H1 (cell line): ENCODE measurements at regions not wholly inside any gene's neighbourhood (a gene's known extent, or its start where the extent isn't known, plus 50 kb on each side); places are given as distances from the start of the nearest gene placed in this dataset.

ENCODE experiments used
- CTCF ChIA-PET: fragments of 300-600 bp; sonication (Branson Sonifier 250); formaldehyde crosslinking; loops from one replicate; lab custom pipeline; 2021; ENCODE audit not compliant: partially characterized antibody; lab: Charles Lee
- POLR2A ChIA-PET: fragments of 300-600 bp; sonication (Branson Sonifier 250); formaldehyde crosslinking; loops from one replicate; lab custom pipeline; 2021; ENCODE audit warnings: inconsistent platforms; ENCODE audit not compliant: partially characterized antibody; lab: Charles Lee
- DNase-seq, 2 experiments: peaks; one replicate each; pipeline versions ENCODE4 v3.0.0 to v3.0.0-alpha.2; 2010 to 2022; ENCODE audit warnings: low spot score in 2 of 2, low read depth in 1 of 2, mixed read lengths in 1 of 2
- FAIRE-seq: peaks from 2 replicates; lab custom pipeline; 2011; peaks lifted over from hg19 to GRCh38; lab: Jason Lieb, UNC
- H2AFZ ChIP-seq: 2 replicates; pipeline ENCODE4 v1.8.1; 2012; ENCODE audit warnings: low read length, inconsistent platforms
- H2AK5ac ChIP-seq: 2 replicates; pipeline ENCODE4 v1.6.1; 2013; ENCODE audit warnings: low read depth, low read length
- H2BK120ac ChIP-seq: replicated peaks from 2 replicates; pipeline ENCODE3; 2013; ENCODE audit warnings: low read depth, low read length, inconsistent platforms
- H2BK12ac ChIP-seq: 2 replicates; pipeline ENCODE4 v1.6.1; 2013; ENCODE audit warnings: low read depth, low read length
- H2BK15ac ChIP-seq: 2 replicates; pipeline ENCODE4 v1.6.1; 2013; ENCODE audit warnings: low read length
- H2BK20ac ChIP-seq: 2 replicates; pipeline ENCODE4 v1.6.1; 2013; ENCODE audit warnings: low read length
- H2BK5ac ChIP-seq: 2 replicates; pipeline ENCODE4 v1.6.1; 2013; ENCODE audit warnings: low read depth, low read length
- H3K14ac ChIP-seq: 2 replicates; pipeline ENCODE4 v1.6.1; 2013; ENCODE audit warnings: inconsistent platforms; ENCODE audit not compliant: insufficient read length
- H3K18ac ChIP-seq: 2 replicates; pipeline ENCODE4 v1.6.1; 2013; ENCODE audit warnings: low read length; ENCODE audit errors: extremely low read depth
- H3K23ac ChIP-seq: 2 replicates; pipeline ENCODE4 v1.6.1; 2013; ENCODE audit warnings: inconsistent platforms; ENCODE audit not compliant: insufficient read length
- H3K23me2 ChIP-seq: 2 replicates; pipeline ENCODE4 v1.6.1; 2013; ENCODE audit warnings: low read depth, low read length
- H3K27ac ChIP-seq: 2 replicates; pipeline ENCODE4 v1.6.1; 2011; ENCODE audit warnings: low read depth, low read length, inconsistent platforms
- H3K27me3 ChIP-seq, 4 experiments: replicated peaks in 1 of 4; 1 replicate in 1 of 4; 2 replicates in 3 of 4; pipeline versions ENCODE4 v1.6.1 to v1.8.1; 2011 to 2013; ENCODE audit warnings: low read length in 3 of 4, mild to moderate bottlenecking in 3 of 4, inconsistent platforms in 2 of 4, mixed read lengths in 2 of 4, moderate library complexity in 1 of 4; ENCODE audit not compliant: control insufficient read depth in 3 of 4, insufficient read depth in 3 of 4; ENCODE audit errors: extremely low read depth in 1 of 4
- H3K36me3 ChIP-seq, 4 experiments: 2 replicates each; pipeline versions ENCODE4 v1.6.1 to v1.8.1; 2011 to 2013; ENCODE audit warnings: mild to moderate bottlenecking in 4 of 4, low read length in 3 of 4, moderate library complexity in 2 of 4, control low read depth in 1 of 4, inconsistent platforms in 1 of 4; ENCODE audit not compliant: insufficient read depth in 4 of 4, control insufficient read depth in 2 of 4
- H3K4ac ChIP-seq: replicated peaks from 2 replicates; pipeline ENCODE3; 2013; ENCODE audit warnings: low read length, low read depth, mixed read lengths, inconsistent platforms; ENCODE audit not compliant: insufficient read length
- H3K4me1 ChIP-seq, 4 experiments: replicated peaks in 1 of 4; 1 replicate in 1 of 4; 2 replicates in 3 of 4; pipeline versions ENCODE4 v1.6.1 to v1.8.1; 2011 to 2013; ENCODE audit warnings: low read length in 3 of 4, inconsistent platforms in 2 of 4, mixed read lengths in 1 of 4; ENCODE audit not compliant: insufficient read depth in 4 of 4, control insufficient read depth in 3 of 4
- H3K4me2 ChIP-seq, 2 experiments: 2 replicates each; pipeline versions ENCODE4 v1.6.1 to v1.8.1; 2011 to 2013; ENCODE audit warnings: low read depth in 2 of 2, low read length in 2 of 2, control low read depth in 1 of 2, inconsistent platforms in 1 of 2, mild to moderate bottlenecking in 1 of 2; ENCODE audit not compliant: insufficient read depth in 1 of 2
- H3K4me3 ChIP-seq, 4 experiments: fragments of 200-600, 300-600 bp in 1 of 4; sonication (generic), shearing (Covaris generic), sonication (Bioruptor Twin) in 1 of 4; 2 replicates each; pipeline versions ENCODE4 v1.5.1 to v1.8.1; 2011 to 2016; ENCODE audit warnings: low read length in 4 of 4, low read depth in 3 of 4, control low read depth in 2 of 4, inconsistent platforms in 2 of 4, mild to moderate bottlenecking in 2 of 4, mixed read lengths in 1 of 4, moderate library complexity in 1 of 4; ENCODE audit not compliant: insufficient read depth in 2 of 4; ENCODE audit errors: extremely low read depth in 1 of 4
- H3K56ac ChIP-seq: replicated peaks from 2 replicates; pipeline ENCODE3; 2013; ENCODE audit warnings: low read depth, mild to moderate bottlenecking, mixed read lengths, low read length, inconsistent platforms; ENCODE audit not compliant: insufficient read length
- H3K79me1 ChIP-seq: 2 replicates; pipeline ENCODE4 v1.6.1; 2013; ENCODE audit warnings: low read depth, low read length, control low read depth
- H3K79me2 ChIP-seq, 2 experiments: 2 replicates each; pipeline versions ENCODE4 v1.6.1 to v1.8.1; 2012 to 2013; ENCODE audit warnings: low read length in 2 of 2, mild to moderate bottlenecking in 2 of 2, inconsistent platforms in 1 of 2; ENCODE audit not compliant: insufficient read depth in 2 of 2, control insufficient read depth in 1 of 2
- H3K9ac ChIP-seq, 4 experiments: replicated peaks in 1 of 4; 1 replicate in 1 of 4; 2 replicates in 3 of 4; pipeline versions ENCODE4 v1.6.1 to v1.8.1; 2011 to 2013; ENCODE audit warnings: low read depth in 3 of 4, low read length in 3 of 4, control low read depth in 2 of 4, mild to moderate bottlenecking in 2 of 4, moderate library complexity in 2 of 4, inconsistent platforms in 1 of 4; ENCODE audit errors: extremely low read depth in 1 of 4
- H3K9me3 ChIP-seq, 2 experiments: 2 replicates each; pipeline versions ENCODE4 v1.6.1 to v1.8.1; 2012 to 2013; ENCODE audit warnings: mild to moderate bottlenecking in 2 of 2, moderate library complexity in 2 of 2, control low read depth in 1 of 2, inconsistent platforms in 1 of 2, low read depth in 1 of 2, low read length in 1 of 2, mixed read lengths in 1 of 2; ENCODE audit not compliant: insufficient read depth in 2 of 2
- H4K20me1 ChIP-seq, 2 experiments: replicated peaks in 1 of 2; 2 replicates each; pipeline versions ENCODE3 to v1.8.1; 2011 to 2013; ENCODE audit warnings: inconsistent platforms in 2 of 2, low read length in 2 of 2, mild to moderate bottlenecking in 1 of 2; ENCODE audit not compliant: insufficient read depth in 2 of 2, control insufficient read depth in 1 of 2
- H4K5ac ChIP-seq: 2 replicates; pipeline ENCODE4 v1.6.1; 2013; ENCODE audit warnings: low read length, low read depth, mixed read lengths, inconsistent platforms; ENCODE audit not compliant: insufficient read length
- H4K8ac ChIP-seq: 2 replicates; pipeline ENCODE4 v1.8.0; 2013; ENCODE audit warnings: mild to moderate bottlenecking, moderate library complexity, low read length, inconsistent platforms; ENCODE audit not compliant: insufficient read depth; ENCODE audit errors: extremely low read depth
- H4K91ac ChIP-seq: replicated peaks from 2 replicates; pipeline ENCODE3; 2013; ENCODE audit warnings: low read length, mixed read lengths, inconsistent platforms; ENCODE audit not compliant: insufficient read length
- BACH1 ChIP-seq: IDR thresholded peaks from 2 replicates; pipeline ENCODE4 v1.6.1; 2012; ENCODE audit warnings: low read length, improper control_type of control experiment
- CEBPB ChIP-seq: IDR thresholded peaks from 2 replicates; pipeline ENCODE4 v1.6.1; 2012; ENCODE audit warnings: low read depth, low read length
- CHD1 ChIP-seq: IDR thresholded peaks from 2 replicates; pipeline ENCODE4 v1.6.1; 2012; ENCODE audit warnings: low read depth, low read length, improper control_type of control experiment
- CREB1 ChIP-seq: IDR thresholded peaks from 2 replicates; pipeline ENCODE4 v1.6.1; 2012; ENCODE audit warnings: inconsistent platforms
- CTBP2 ChIP-seq: IDR thresholded peaks from 2 replicates; pipeline ENCODE4 v1.7.0; 2011; ENCODE audit warnings: borderline replicate concordance, mild to moderate bottlenecking, moderate library complexity, mixed read lengths, low read length; ENCODE audit not compliant: insufficient read depth, insufficient read length
- NRF1 ChIP-seq: IDR thresholded peaks from 2 replicates; pipeline ENCODE4 v1.6.1; 2011; ENCODE audit warnings: mild to moderate bottlenecking, low read depth, low read length, improper control_type of control experiment
- POU5F1 ChIP-seq: IDR thresholded peaks from 2 replicates; pipeline ENCODE4 v1.6.1; 2011; ENCODE audit warnings: low read depth, mild to moderate bottlenecking, low read length, moderate library complexity
- SP2 ChIP-seq: IDR thresholded peaks from 2 replicates; pipeline ENCODE4 v1.6.1; 2012; ENCODE audit warnings: mild to moderate bottlenecking, low read length, inconsistent platforms
- SP4 ChIP-seq: IDR thresholded peaks from 2 replicates; pipeline ENCODE4 v1.6.1; 2012; ENCODE audit warnings: low read length, inconsistent platforms
- TAF7 ChIP-seq: optimal IDR thresholded peaks from 2 replicates; pipeline ENCODE3; 2011; ENCODE audit warnings: low read depth, mild to moderate bottlenecking, inconsistent platforms, low read length, moderate library complexity, borderline replicate concordance
- WGBS, 2 experiments: shearing (Covaris generic) in 1 of 2; methylation state at CpG; one replicate each; pipeline versions ENCODE4 v1.1.6 to v1.1.7; 2013 to 2015; ENCODE audit warnings: low lambda C conversion rate in 2 of 2, mixed read lengths in 2 of 2, inconsistent platforms in 1 of 2, low coverage in 1 of 2, missing lambda C conversion rate in 1 of 2; ENCODE audit not compliant: insufficient replicate concordance in 2 of 2, insufficient coverage in 1 of 2, insufficient read length in 1 of 2; ENCODE audit errors: extremely low coverage in 1 of 2, missing lambda C conversion rate in 1 of 2; 5-methylcytosine and 5-hydroxymethylcytosine counted together
- TF ChIP-seq, protein P1 (sequence below): IDR thresholded peaks from 2 replicates; pipeline ENCODE4 v1.6.1; 2012; ENCODE audit warnings: inconsistent platforms
- TF ChIP-seq, protein P2 (sequence below): IDR thresholded peaks from 2 replicates; pipeline ENCODE4 v1.6.1; 2012; ENCODE audit warnings: low read length, inconsistent platforms

DNA sequence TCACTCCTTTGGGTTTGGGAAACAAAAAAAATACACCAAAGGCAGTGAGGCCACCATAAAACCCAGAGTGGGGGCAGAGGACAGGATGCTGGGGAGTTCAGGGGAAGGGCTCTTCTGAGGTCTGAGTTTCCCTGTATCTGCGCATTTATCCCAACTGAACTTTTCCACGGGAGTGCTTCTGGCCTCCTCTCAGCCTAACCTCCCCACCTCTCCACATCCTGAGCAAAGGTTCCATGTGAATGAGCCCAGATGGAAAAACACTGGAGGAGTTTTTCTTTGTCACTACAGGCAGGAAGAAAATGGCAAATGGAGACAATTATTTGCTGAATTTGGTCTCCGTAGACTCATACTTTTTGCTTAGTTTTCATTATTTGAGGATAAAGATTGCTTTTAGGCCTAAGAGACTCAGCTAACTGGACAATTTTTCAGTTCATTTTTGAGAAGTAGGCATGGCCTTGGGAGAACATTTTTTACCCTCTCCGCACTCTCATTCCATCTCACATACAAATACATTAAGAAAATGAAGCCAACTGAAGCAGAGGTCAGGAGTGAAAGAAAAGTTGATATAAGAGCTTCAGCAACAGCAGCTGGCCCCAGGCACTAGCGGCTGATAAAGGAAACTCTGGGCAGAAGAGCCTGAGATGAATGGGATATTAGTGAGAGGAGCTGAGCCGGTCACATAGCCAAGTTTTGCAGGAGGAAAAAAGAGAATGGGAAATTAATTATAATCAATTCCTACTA, 82.6 kb upstream of the CYP1B1 start:
- H3K4me3 ChIP-seq = no peak overlapping the region
- H4K8ac ChIP-seq = no peak overlapping the region
- H3K4me2 ChIP-seq = no peak overlapping the region
- FAIRE-seq (no peak), DNase-seq (no peak)
- H2BK12ac ChIP-seq = no peak overlapping the region
- H3K79me2 ChIP-seq = no peaks in the 10 kb centered on the region
- H3K18ac ChIP-seq = no peak overlapping the region
- no peak overlapping the region for H2AK5ac ChIP-seq
- H3K36me3 ChIP-seq = no peaks in the 10 kb centered on the region
- H3K27ac ChIP-seq = no peak overlapping the region
- H3K23ac ChIP-seq = no peak overlapping the region
- H2BK15ac ChIP-seq = no peak overlapping the region
- H4K91ac ChIP-seq = no peak overlapping the region
- CTCF ChIA-PET = interaction anchor here (2.6 kb wide), 1 partner anchor 43 kb away, joined by 6 read pairs; no protein-coding TSS in a partner anchor
- no peaks in the 10 kb centered on the region for H4K20me1 ChIP-seq
- TF ChIP-seq POU5F1 (no peak), CEBPB (no peak), CREB1 (no peak), SP2 (no peak), CHD1 (no peak), TAF7 (no peak), NRF1 (no peak), BACH1 (no peak), CTBP2 (no peak), SP4 (no peak)
- TF ChIP-seq, protein P1, sequence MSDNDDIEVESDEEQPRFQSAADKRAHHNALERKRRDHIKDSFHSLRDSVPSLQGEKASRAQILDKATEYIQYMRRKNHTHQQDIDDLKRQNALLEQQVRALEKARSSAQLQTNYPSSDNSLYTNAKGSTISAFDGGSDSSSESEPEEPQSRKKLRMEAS = no peak
- TF ChIP-seq, protein P2, sequence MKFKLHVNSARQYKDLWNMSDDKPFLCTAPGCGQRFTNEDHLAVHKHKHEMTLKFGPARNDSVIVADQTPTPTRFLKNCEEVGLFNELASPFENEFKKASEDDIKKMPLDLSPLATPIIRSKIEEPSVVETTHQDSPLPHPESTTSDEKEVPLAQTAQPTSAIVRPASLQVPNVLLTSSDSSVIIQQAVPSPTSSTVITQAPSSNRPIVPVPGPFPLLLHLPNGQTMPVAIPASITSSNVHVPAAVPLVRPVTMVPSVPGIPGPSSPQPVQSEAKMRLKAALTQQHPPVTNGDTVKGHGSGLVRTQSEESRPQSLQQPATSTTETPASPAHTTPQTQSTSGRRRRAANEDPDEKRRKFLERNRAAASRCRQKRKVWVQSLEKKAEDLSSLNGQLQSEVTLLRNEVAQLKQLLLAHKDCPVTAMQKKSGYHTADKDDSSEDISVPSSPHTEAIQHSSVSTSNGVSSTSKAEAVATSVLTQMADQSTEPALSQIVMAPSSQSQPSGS = no peak
- no peak overlapping the region for H4K5ac ChIP-seq
- no peak overlapping the region for H3K9ac ChIP-seq
- no peak overlapping the region for H2BK5ac ChIP-seq
- no peaks in the 10 kb centered on the region for H3K23me2 ChIP-seq
- no peak overlapping the region for H3K14ac ChIP-seq
- no peaks in the 10 kb centered on the region; a peak in 1 of 7 replicates for H3K27me3 ChIP-seq
- H2BK20ac ChIP-seq = no peak overlapping the region
- peaks cover 0 to 6% (median 3%) of the 10 kb centered on the region in 4 experiments; a peak in 2 of 7 replicates for H3K4me1 ChIP-seq
- H3K9me3 ChIP-seq = no peaks in the 10 kb centered on the region
- H3K79me1 ChIP-seq = no peaks in the 10 kb centered on the region
- H3K56ac ChIP-seq = no peak overlapping the region
- POLR2A ChIA-PET = no interaction called here
- H2AFZ ChIP-seq = no peak overlapping the region
- H2BK120ac ChIP-seq = no peak overlapping the region
- WGBS, 2 experiments = 94% methylated on average over 6 of the region's 6 CpGs; no CpG with 5 or more reads in 1 of the 2 experiments
- no peak overlapping the region for H3K4ac ChIP-seq
